ENCODE measurements at regions not wholly inside any gene's neighbourhood (a gene's known extent, or its start where the extent isn't known, plus 50 kb on each side); places are given as distances from the start of the nearest gene placed in this dataset.
A peak's percentile ranks its signal among the peaks of the same experiment; 100 is the strongest.

GRCh38 chr18:24785019-24785418 is 324.6 kb downstream of the HRH4 start:
- no peak for TF ChIP-seq CTCF (IDR thresholded peaks at IDR 0.05)
- DNase-seq (no peak), FAIRE-seq (no peak), ATAC-seq (no peak)
- Histone ChIP-seq H3K9me3 (no peaks in the 10 kb centered on the region), H3K4me1 (no peaks in the 10 kb centered on the region), H3K27me3 (peaks cover 0 to 4% (median 0%) of the 10 kb centered on the region in 4 donors), H3K36me3 (no peaks in the 10 kb centered on the region), H3K27ac (no peak overlapping the region), H3K4me3 (no peak overlapping the region)
- 75 to 86% methylated on average over 3 of the region's 3 CpGs for WGBS, 2 donors
- intact Hi-C loops (cut with DNase I) = no loop called here

GRCh38 chr18:24786027-24786426 is 325.6 kb downstream of the HRH4 start:
- H3K36me3 ChIP-seq = no peaks in the 10 kb centered on the region
- peaks cover 0 to 4% (median 0%) of the 10 kb centered on the region in 4 donors for H3K27me3 ChIP-seq
- intact Hi-C loops (cut with DNase I) = no loop called here
- H3K9me3 ChIP-seq = no peaks in the 10 kb centered on the region
- H3K4me1 ChIP-seq = no peaks in the 10 kb centered on the region
- H3K4me3 ChIP-seq = no peak overlapping the region
- FAIRE-seq = no peak
- DNase-seq = no peak
- ATAC-seq = peak in 1 of 4 donors; percentile 22
- WGBS, 2 donors = 14 to 15% methylated on average over 2 of the region's 2 CpGs
- no peak overlapping the region for H3K27ac ChIP-seq
- no peak for TF ChIP-seq CTCF (IDR thresholded peaks at IDR 0.05)

GRCh38 chr18:24790347-24790746 is 329.9 kb downstream of the HRH4 start:
- 57 to 62% methylated on average over 4 of the region's 4 CpGs for WGBS, 2 donors
- no peak overlapping the region for H3K27ac ChIP-seq
- no peaks in the 10 kb centered on the region for H3K9me3 ChIP-seq
- H3K27me3 ChIP-seq = peaks cover 0 to 4% (median 0%) of the 10 kb centered on the region in 4 donors
- ATAC-seq = no peak
- H3K4me1 ChIP-seq = no peaks in the 10 kb centered on the region
- intact Hi-C loops (cut with DNase I) = no loop called here
- no peak for FAIRE-seq
- no peak for TF ChIP-seq CTCF (IDR thresholded peaks at IDR 0.05)
- H3K36me3 ChIP-seq = no peaks in the 10 kb centered on the region
- no peak for DNase-seq
- no peak overlapping the region for H3K4me3 ChIP-seq

GRCh38 chr18:24791751-24792545 is 331.5 kb downstream of the HRH4 start:
- 30 to 36% methylated on average over 7 of the region's 7 CpGs for WGBS, 2 donors

More at GRCh38 chr18:24791751-24792545, 331.5 kb downstream of the HRH4 start:
- Histone ChIP-seq H3K4me3 (no peak overlapping the region), H3K27ac (no peak overlapping the region), H3K27me3 (peaks cover 0 to 4% (median 0%) of the 10 kb centered on the region in 4 donors), H3K4me1 (no peaks in the 10 kb centered on the region), H3K36me3 (no peaks in the 10 kb centered on the region), H3K9me3 (no peaks in the 10 kb centered on the region)
- DNase-seq (no peak), ATAC-seq (no peak), FAIRE-seq (no peak)
- intact Hi-C loops (cut with DNase I) = no loop called here
- TF ChIP-seq CTCF (IDR thresholded peaks at IDR 0.05) = no peak
